WERI-Rb-1 (cell line): ENCODE measurements at regions not wholly inside any gene's neighbourhood (a gene's known extent, or its start where the extent isn't known, plus 50 kb on each side); places are given as distances from the start of the nearest gene placed in this dataset.
A peak's percentile ranks its signal among the peaks of the same experiment; 100 is the strongest.

Experiments
- DNase-seq: peaks from one replicate; pipeline ENCODE4 v3.0.0-alpha.2; 2020
- H3K27ac ChIP-seq: fragments of 250-450 bp; sonication (Bioruptor Pico); 2 replicates; pipeline ENCODE4 v1.5.1; 2020; ENCODE audit warnings: mild to moderate bottlenecking, moderate library complexity
- H3K27me3 ChIP-seq: fragments of 250-450 bp; sonication (Bioruptor Pico); 2 replicates; pipeline ENCODE4 v1.5.1; 2021; ENCODE audit warnings: mild to moderate bottlenecking, low read depth, moderate library complexity; ENCODE audit not compliant: insufficient read depth, severe bottlenecking
- H3K36me3 ChIP-seq: fragments of 250-450 bp; sonication (Bioruptor Pico); 2 replicates; pipeline ENCODE4 v1.5.1; 2020; ENCODE audit warnings: mild to moderate bottlenecking, moderate library complexity
- H3K4me3 ChIP-seq: 2 replicates; pipeline ENCODE4 v1.5.1; 2011; ENCODE audit warnings: low read depth, mild to moderate bottlenecking, control low read depth, low read length
- H3K9me3 ChIP-seq: fragments of 250-450 bp; sonication (Bioruptor Pico); 2 replicates; pipeline ENCODE4 v1.5.1; 2021; ENCODE audit warnings: mild to moderate bottlenecking, moderate library complexity; ENCODE audit not compliant: severe bottlenecking
- TF ChIP-seq, protein P1 (sequence below): IDR thresholded peaks from 2 replicates; pipeline ENCODE4 v1.5.1; 2011; ENCODE audit warnings: low read depth, mild to moderate bottlenecking, control low read depth, inconsistent platforms, low read length

DNA sequence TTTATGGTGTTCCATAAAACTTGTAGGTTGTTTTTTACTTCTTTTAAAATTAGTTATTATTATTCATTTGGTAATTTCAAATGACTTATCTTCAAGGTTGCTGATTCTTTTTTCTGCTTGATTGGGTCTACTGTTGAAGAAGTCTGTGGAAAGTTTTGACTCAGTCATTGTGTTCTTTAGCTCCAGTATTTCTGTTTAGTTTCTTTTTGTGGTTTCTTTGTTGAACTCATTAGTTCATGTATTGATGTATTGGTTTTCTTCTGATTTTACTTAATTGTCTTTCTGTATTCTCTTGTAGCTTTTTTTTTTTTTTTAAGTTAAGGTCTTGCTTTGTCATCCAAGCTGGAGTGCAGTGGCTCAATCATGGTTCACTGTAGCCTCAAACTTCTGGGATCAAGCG, 345.4 kb upstream of the MEF2C start:
- no peak for DNase-seq
- Histone ChIP-seq H3K27me3 (no peaks in the 10 kb centered on the region), H3K36me3 (no peaks in the 10 kb centered on the region), H3K9me3 (no peaks in the 10 kb centered on the region), H3K4me3 (no peak overlapping the region), H3K27ac (no peak overlapping the region)
- TF ChIP-seq, protein P1, sequence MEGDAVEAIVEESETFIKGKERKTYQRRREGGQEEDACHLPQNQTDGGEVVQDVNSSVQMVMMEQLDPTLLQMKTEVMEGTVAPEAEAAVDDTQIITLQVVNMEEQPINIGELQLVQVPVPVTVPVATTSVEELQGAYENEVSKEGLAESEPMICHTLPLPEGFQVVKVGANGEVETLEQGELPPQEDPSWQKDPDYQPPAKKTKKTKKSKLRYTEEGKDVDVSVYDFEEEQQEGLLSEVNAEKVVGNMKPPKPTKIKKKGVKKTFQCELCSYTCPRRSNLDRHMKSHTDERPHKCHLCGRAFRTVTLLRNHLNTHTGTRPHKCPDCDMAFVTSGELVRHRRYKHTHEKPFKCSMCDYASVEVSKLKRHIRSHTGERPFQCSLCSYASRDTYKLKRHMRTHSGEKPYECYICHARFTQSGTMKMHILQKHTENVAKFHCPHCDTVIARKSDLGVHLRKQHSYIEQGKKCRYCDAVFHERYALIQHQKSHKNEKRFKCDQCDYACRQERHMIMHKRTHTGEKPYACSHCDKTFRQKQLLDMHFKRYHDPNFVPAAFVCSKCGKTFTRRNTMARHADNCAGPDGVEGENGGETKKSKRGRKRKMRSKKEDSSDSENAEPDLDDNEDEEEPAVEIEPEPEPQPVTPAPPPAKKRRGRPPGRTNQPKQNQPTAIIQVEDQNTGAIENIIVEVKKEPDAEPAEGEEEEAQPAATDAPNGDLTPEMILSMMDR: no peak

DNA sequence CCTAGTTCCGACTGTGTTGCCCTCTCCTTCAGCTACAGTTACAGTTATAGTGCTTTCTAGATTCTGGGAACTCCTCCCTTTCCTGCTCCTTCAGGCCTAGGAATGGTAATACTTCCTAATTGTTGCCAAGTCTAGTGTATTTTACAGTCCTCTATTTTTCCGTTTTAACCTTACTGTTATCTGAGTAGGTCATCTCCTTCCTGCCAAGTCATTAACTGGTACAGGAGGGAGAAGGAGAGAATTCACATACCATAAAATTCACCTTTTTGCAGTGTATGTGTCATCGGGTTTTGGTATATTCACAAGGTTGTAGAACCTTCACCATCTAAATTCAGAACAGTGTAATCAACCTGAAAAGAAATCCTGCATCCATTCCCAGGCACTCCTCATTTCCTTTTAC, 335.4 kb upstream of the MEF2C start:
- H3K27me3 ChIP-seq: no peaks in the 10 kb centered on the region
- DNase-seq: no peak
- no peaks in the 10 kb centered on the region for H3K36me3 ChIP-seq
- H3K27ac ChIP-seq: no peak overlapping the region
- TF ChIP-seq, protein P1: no peak
- H3K4me3 ChIP-seq: no peak overlapping the region
- no peaks in the 10 kb centered on the region for H3K9me3 ChIP-seq

DNA sequence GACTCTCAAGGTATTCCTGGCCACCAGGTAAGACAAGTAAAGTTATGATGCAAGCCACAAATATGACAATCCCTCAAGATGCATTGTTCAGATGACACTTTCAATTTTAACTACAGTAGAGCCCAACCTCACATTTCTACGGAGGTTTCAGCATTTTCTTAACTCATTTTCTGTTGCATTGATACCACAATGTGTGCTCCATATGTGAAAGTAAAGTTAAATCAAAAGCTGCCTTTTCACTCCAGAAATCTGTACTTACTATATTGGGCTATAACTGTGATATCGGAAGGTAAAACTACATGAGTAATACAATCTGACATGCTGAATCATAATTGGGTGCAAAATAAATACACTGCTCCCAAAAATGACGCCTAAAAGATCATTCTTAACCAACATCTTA, 333.6 kb upstream of the MEF2C start:
- DNase-seq: no peak
- no peaks in the 10 kb centered on the region for H3K9me3 ChIP-seq
- H3K27me3 ChIP-seq: no peaks in the 10 kb centered on the region
- H3K4me3 ChIP-seq: no peak overlapping the region
- no peaks in the 10 kb centered on the region for H3K36me3 ChIP-seq
- TF ChIP-seq, protein P1: no peak
- no peak overlapping the region for H3K27ac ChIP-seq

DNA sequence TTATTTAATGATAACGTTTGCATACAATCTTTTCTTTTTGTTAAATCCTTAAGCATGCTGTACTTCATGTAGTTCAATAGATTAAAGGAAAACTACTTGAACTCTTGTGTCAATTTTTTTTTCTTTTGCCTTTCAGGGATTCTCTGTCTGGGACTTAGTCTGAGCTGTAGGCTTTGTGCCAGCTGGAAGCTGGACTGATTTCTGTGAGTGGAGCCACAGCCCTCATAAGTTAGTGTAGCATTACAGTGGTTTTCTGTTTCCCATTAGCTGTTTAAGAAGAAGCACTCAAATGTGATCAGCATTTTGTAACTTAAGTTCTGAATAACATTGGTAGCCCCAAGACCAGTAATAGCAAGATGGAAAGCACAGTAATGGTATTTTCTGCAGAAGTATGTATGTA, 330.6 kb upstream of the MEF2C start:
- Histone ChIP-seq H3K36me3 (no peaks in the 10 kb centered on the region), H3K27ac (no peak overlapping the region), H3K4me3 (no peak overlapping the region), H3K9me3 (no peaks in the 10 kb centered on the region), H3K27me3 (no peaks in the 10 kb centered on the region)
- DNase-seq: peak; percentile 16
- TF ChIP-seq, protein P1: no peak

DNA sequence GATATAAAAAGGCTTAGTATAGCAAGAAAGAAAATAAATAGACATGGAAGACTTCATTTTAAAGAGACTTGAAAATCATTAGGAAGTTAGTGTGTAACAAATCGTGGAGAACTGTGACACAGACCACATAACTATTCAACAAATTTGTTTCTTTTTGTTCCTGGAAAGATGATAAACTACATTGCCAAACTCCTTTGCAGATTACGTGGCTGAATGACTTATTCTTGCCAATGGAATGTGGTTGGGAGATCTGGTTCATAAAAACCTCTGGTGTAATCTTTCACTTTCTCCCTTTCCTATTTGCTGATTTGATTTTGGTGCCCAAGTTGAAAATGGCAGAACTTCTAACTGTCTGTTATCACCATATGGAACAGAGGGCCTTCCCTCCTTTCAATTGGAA, 328.9 kb upstream of the MEF2C start:
- Histone ChIP-seq H3K4me3 (no peak overlapping the region), H3K36me3 (no peaks in the 10 kb centered on the region), H3K27me3 (no peaks in the 10 kb centered on the region), H3K27ac (no peak overlapping the region), H3K9me3 (no peaks in the 10 kb centered on the region)
- TF ChIP-seq, protein P1: no peak
- no peak for DNase-seq

DNA sequence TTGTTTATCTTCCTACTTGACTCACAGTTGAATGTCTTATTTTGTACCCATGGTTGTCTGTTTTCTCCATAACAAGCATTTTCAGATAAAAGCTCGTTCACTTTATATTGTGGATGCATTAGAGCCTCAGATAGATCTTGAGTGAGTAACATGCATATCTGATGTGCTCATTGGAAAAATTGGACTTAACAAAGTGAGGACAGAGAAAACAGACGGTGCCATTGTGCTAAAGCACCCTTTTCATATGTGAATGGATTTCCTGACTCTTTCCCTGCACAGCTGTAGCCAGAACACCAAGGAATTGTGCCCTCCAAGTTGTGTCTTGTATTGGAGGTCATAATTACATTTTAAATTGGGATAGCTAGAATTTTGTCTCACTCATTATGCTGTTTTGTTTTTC, 325.8 kb upstream of the MEF2C start:
- Histone ChIP-seq H3K9me3 (no peaks in the 10 kb centered on the region), H3K36me3 (no peaks in the 10 kb centered on the region), H3K4me3 (no peak overlapping the region), H3K27ac (no peak overlapping the region), H3K27me3 (no peaks in the 10 kb centered on the region)
- no peak for DNase-seq
- TF ChIP-seq, protein P1: no peak
